ENCODE measurements at regions not wholly inside any gene's neighbourhood (a gene's known extent, or its start where the extent isn't known, plus 50 kb on each side); places are given as distances from the start of the nearest gene placed in this dataset.

GRCh38 chr11:80538040-80538439 is 1097.2 kb upstream of the TENM4 start:
- TF ChIP-seq CTCF (conservative IDR thresholded peaks at IDR 0.05; ENCODE audit: low read depth, low read length) (no peak), RAD21 (IDR thresholded peaks at IDR 0.05; ENCODE audit: low read length) (no peak), POLR2A (IDR thresholded peaks at IDR 0.05; ENCODE audit: low read depth, low read length) (no peak), BHLHE40 (IDR thresholded peaks at IDR 0.05; ENCODE audit: low read depth, low read length) (no peak), SMC3 (IDR thresholded peaks at IDR 0.05; ENCODE audit: low read depth, low read length) (no peak), RFX5 (IDR thresholded peaks at IDR 0.05; ENCODE audit: low read depth, low read length) (no peak), FOS (IDR thresholded peaks at IDR 0.05; ENCODE audit: low read depth, low read length) (no peak), CEBPB (IDR thresholded peaks at IDR 0.05; ENCODE audit: low read depth, low read length) (no peak), RCOR1 (IDR thresholded peaks at IDR 0.05; ENCODE audit: insufficient replicate concordance, low read length) (no peak), MXI1 (IDR thresholded peaks at IDR 0.05; ENCODE audit: borderline replicate concordance, low read depth, low read length) (no peak), MAZ (IDR thresholded peaks at IDR 0.05; ENCODE audit: borderline replicate concordance, low read depth, low read length) (no peak), CHD1 (IDR thresholded peaks at IDR 0.05; ENCODE audit: low read depth, low read length) (no peak)
